ENCODE measurements at regions not wholly inside any gene's neighbourhood (a gene's known extent, or its start where the extent isn't known, plus 50 kb on each side); places are given as distances from the start of the nearest gene placed in this dataset.

GRCh38 chr11:103699216-103699615 is 337.2 kb upstream of the DDI1 start:
- no TSS peak for BruUV-seq (replicated peaks)
- ChIA-PET POLR2A (no interaction called here), CTCF (ENCODE audit: low intra/inter-chr PET ratio, low total read pairs) (no interaction called here)
- 0% methylated on average over 3 of the region's 3 CpGs for WGBS (ENCODE audit: low lambda C conversion rate)
- no peak overlapping the region for H3K27ac ChIP-seq (ENCODE audit: extremely low read length, insufficient read depth, low read length)
- ATAC-seq (no peak), FAIRE-seq (no peak), DNase-seq (ENCODE audit: low spot score) (no peak)
- H3K4me3 ChIP-seq (replicated peaks in 1 of 3; ENCODE audit: insufficient read depth in 1 of 3, low read depth in 2 of 3, low read length in 3 of 3), result no peak overlapping the region
- no peak overlapping the region for H2AFZ ChIP-seq (ENCODE audit: low read length)
- H3K36me3 ChIP-seq (replicated peaks in 1 of 2; ENCODE audit: control insufficient read depth in 1 of 2, insufficient read depth in 2 of 2, low read length in 2 of 2), result no peaks in the 10 kb centered on the region
- no peaks in the 10 kb centered on the region for H3K4me1 ChIP-seq (ENCODE audit: insufficient read depth, low read length)
- H4K20me1 ChIP-seq (ENCODE audit: insufficient read depth, low read length), result no peaks in the 10 kb centered on the region
- in situ Hi-C loops (cut with HindIII; ENCODE audit: extremely low pct_ligation_motif_present, low pct_unique_long_range_greater_than_20kb) (no loop called here), intact Hi-C loops (cut with micrococcal nuclease; ENCODE audit: unreplicated experiment) (no loop called here)
- H3K9ac ChIP-seq (ENCODE audit: insufficient read depth, low read depth, low read length), result no peak overlapping the region
- no peaks in the 10 kb centered on the region for H3K79me2 ChIP-seq (ENCODE audit: insufficient read depth, low read length)
- TF ChIP-seq PHF21A (CRISPR knock-in tag; IDR thresholded peaks at IDR 0.05) (no peak), RXRB (CRISPR knock-in tag; IDR thresholded peaks at IDR 0.05; ENCODE audit: borderline replicate concordance) (no peak), ZNF256 (CRISPR knock-in tag; conservative IDR thresholded peaks at IDR 0.05) (no peak), TCF7L2 (IDR thresholded peaks at IDR 0.05; ENCODE audit: low read depth, low read length) (no peak), MTERF4 (CRISPR knock-in tag; IDR thresholded peaks at IDR 0.05) (no peak), ZNF598 (CRISPR knock-in tag; IDR thresholded peaks at IDR 0.05; ENCODE audit: borderline replicate concordance) (no peak), BRF2 (CRISPR knock-in tag; IDR thresholded peaks at IDR 0.05) (no peak), MIXL1 (CRISPR knock-in tag; IDR thresholded peaks at IDR 0.05) (no peak), ZNF570 (CRISPR knock-in tag; IDR thresholded peaks at IDR 0.05; ENCODE audit: borderline replicate concordance) (no peak), ZFP1 (CRISPR knock-in tag; IDR thresholded peaks at IDR 0.05) (no peak), SNAI1 (CRISPR knock-in tag; IDR thresholded peaks at IDR 0.05; ENCODE audit: borderline replicate concordance) (no peak), ZBTB21 (CRISPR knock-in tag; IDR thresholded peaks at IDR 0.05) (no peak), ZNF260 (CRISPR knock-in tag; IDR thresholded peaks at IDR 0.05; ENCODE audit: borderline replicate concordance, low read depth) (no peak), ZNF879 (CRISPR knock-in tag; IDR thresholded peaks at IDR 0.05) (no peak), U2AF1 (optimal IDR thresholded peaks at IDR 0.05; ENCODE audit: low read depth, low read length) (no peak), NFE2 (CRISPR knock-in tag; IDR thresholded peaks at IDR 0.05) (no peak)
- TF ChIP-seq, protein P1, sequence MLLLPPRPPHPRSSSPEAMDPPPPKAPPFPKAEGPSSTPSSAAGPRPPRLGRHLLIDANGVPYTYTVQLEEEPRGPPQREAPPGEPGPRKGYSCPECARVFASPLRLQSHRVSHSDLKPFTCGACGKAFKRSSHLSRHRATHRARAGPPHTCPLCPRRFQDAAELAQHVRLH (CRISPR knock-in tag; IDR thresholded peaks at IDR 0.05; ENCODE audit: borderline replicate concordance, low read depth), result no peak
- TF ChIP-seq, protein P2, sequence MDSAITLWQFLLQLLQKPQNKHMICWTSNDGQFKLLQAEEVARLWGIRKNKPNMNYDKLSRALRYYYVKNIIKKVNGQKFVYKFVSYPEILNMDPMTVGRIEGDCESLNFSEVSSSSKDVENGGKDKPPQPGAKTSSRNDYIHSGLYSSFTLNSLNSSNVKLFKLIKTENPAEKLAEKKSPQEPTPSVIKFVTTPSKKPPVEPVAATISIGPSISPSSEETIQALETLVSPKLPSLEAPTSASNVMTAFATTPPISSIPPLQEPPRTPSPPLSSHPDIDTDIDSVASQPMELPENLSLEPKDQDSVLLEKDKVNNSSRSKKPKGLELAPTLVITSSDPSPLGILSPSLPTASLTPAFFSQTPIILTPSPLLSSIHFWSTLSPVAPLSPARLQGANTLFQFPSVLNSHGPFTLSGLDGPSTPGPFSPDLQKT (CRISPR knock-in tag; IDR thresholded peaks at IDR 0.05; ENCODE audit: borderline replicate concordance), result no peak
- peaks cover 22% of the 10 kb centered on the region for H3K9me3 ChIP-seq (ENCODE audit: low read length)
- no peak overlapping the region for H3K4me2 ChIP-seq (ENCODE audit: low read depth, low read length)
- no peaks in the 10 kb centered on the region for H3K27me3 ChIP-seq (ENCODE audit: control insufficient read depth in 1 of 2, insufficient read depth in 2 of 2, low read length in 2 of 2)

All from HepG2 (cell line).